Lung (tissue), 11 donors: ENCODE measurements at regions not wholly inside any gene's neighbourhood (a gene's known extent, or its start where the extent isn't known, plus 50 kb on each side); places are given as distances from the start of the nearest gene placed in this dataset.
A peak's percentile ranks its signal among the peaks of the same experiment; 100 is the strongest.

Experiments used
- ATAC-seq: fragments of 200-7000 bp; cut with Tn5 transposase; one replicate; pipeline ENCODE4 v1.9.1; 2020; ENCODE audit warnings: moderate number of reproducible peaks; ENCODE audit not compliant: insufficient read depth, low FRiP score
- DNase-seq, 3 donors: peaks; one replicate each; pipeline ENCODE4 v3.0.0-alpha.2; 2013 to 2017
- H3K27ac ChIP-seq, 2 donors: one replicate each; pipeline ENCODE4 v1.5.1; 2013; ENCODE audit warnings: mild to moderate bottlenecking in 2 of 2, moderate library complexity in 2 of 2, control low read depth in 1 of 2, inconsistent platforms in 1 of 2, low read depth in 1 of 2, low read length in 1 of 2
- H3K27me3 ChIP-seq, 3 donors: one replicate each; pipeline ENCODE4 v1.5.1; 2013; ENCODE audit warnings: low read length in 2 of 3; ENCODE audit not compliant: control insufficient read depth in 3 of 3, insufficient read depth in 3 of 3
- H3K36me3 ChIP-seq, 4 donors: one replicate each; pipeline ENCODE4 v1.5.1; 2013; ENCODE audit warnings: low read length in 4 of 4, mild to moderate bottlenecking in 1 of 4, moderate library complexity in 1 of 4; ENCODE audit not compliant: control insufficient read depth in 4 of 4, insufficient read depth in 4 of 4
- H3K4me1 ChIP-seq, 5 donors: one replicate each; pipeline ENCODE4 v1.5.1; 2013; ENCODE audit warnings: low read length in 5 of 5, mild to moderate bottlenecking in 2 of 5, moderate library complexity in 1 of 5; ENCODE audit not compliant: control insufficient read depth in 5 of 5, insufficient read depth in 5 of 5
- H3K4me3 ChIP-seq: one replicate; pipeline ENCODE4 v1.5.1; 2013; ENCODE audit warnings: mild to moderate bottlenecking, control low read depth, moderate library complexity
- H3K9ac ChIP-seq, 2 donors: one replicate each; pipeline ENCODE4 v1.5.1; 2013; ENCODE audit warnings: low read length in 2 of 2, control low read depth in 1 of 2; ENCODE audit not compliant: insufficient read depth in 1 of 2
- H3K9me3 ChIP-seq, 4 donors: one replicate each; pipeline ENCODE4 v1.5.1; 2013; ENCODE audit warnings: low read length in 3 of 4, mild to moderate bottlenecking in 1 of 4, moderate library complexity in 1 of 4; ENCODE audit not compliant: control insufficient read depth in 4 of 4, insufficient read depth in 3 of 4
- CTCF ChIP-seq: IDR thresholded peaks from 2 replicates; pipeline ENCODE4 v1.5.1; 2012; ENCODE audit warnings: mild to moderate bottlenecking; ENCODE audit errors: control extremely low read depth, extremely low read depth
- WGBS, 2 donors: extraction: QIAGEN DNeasy Blood & Tissue Kit; methylation state at CpG; one replicate each; pipeline ENCODE4 v1.1.7; 2013; 5-methylcytosine and 5-hydroxymethylcytosine counted together
- donor health status: control.
- donor health status: control.
- donor health status: Bipolar disorder and iron deficiency.
- donor health status: healthy.
- donor health status: DM: yes; HTN: yes; CAD: no.

- no peaks in the 10 kb centered on the region for H3K9me3 ChIP-seq
- H3K36me3 ChIP-seq: peaks cover 0 to 2% (median 0%) of the 10 kb centered on the region in 4 donors
Observed at GRCh38 chrX:81348388-81348787, 146.5 kb downstream of the SH3BGRL start.

GRCh38 chrX:81354954-81355353 lies 153.1 kb downstream of the SH3BGRL start:
- WGBS, 2 donors: 70 to 94% methylated on average over 4 of the region's 4 CpGs
- no peak overlapping the region for H3K9ac ChIP-seq

More at GRCh38 chrX:81348388-81348787, 146.5 kb downstream of the SH3BGRL start:
- Histone ChIP-seq H3K27me3 (no peaks in the 10 kb centered on the region), H3K4me1 (no peaks in the 10 kb centered on the region), H3K4me3 (no peak overlapping the region), H3K27ac (no peak overlapping the region), H3K9ac (no peak overlapping the region)
- DNase-seq: no peak
- no peak for ATAC-seq
- WGBS, 2 donors: 31 to 88% methylated on average over 3 of the region's 3 CpGs
- TF ChIP-seq CTCF: no peak

DNA sequence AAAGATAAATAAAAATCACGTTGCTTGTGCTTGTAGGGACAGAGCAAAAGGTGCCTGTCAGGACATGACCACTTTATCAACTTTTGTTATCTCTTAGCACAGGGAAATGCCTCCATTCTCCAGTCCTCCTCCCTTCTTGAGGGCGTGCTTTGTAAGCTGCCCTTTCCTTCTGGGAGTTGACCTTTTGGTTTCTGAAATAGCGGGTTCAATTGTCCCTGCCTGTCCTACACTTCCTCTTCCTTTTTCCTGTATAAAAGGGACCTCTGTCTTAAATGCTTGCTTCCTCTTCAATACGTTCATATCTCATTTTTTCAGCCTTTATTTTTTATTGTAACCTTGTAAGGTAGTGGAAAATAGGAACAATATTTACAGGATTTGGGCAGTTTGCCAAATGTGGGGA lies 153.5 kb downstream of the SH3BGRL start:
- WGBS, 2 donors: 21 to 23% methylated on average over 4 of the region's 4 CpGs
- Histone ChIP-seq H3K4me3 (no peak overlapping the region), H3K9ac (no peak overlapping the region), H3K27me3 (no peaks in the 10 kb centered on the region), H3K36me3 (no peaks in the 10 kb centered on the region), H3K27ac (no peak overlapping the region), H3K4me1 (peaks cover 0 to 3% (median 0%) of the 10 kb centered on the region in 5 donors), H3K9me3 (peaks cover 0 to 2% (median 0%) of the 10 kb centered on the region in 4 donors)
- no peak for ATAC-seq
- DNase-seq: peak in 1 of 3 donors; percentile 20
- TF ChIP-seq CTCF: no peak

More at GRCh38 chrX:81354954-81355353, 153.1 kb downstream of the SH3BGRL start:
- no peak for TF ChIP-seq CTCF
- H3K9me3 ChIP-seq: peaks cover 0 to 2% (median 0%) of the 10 kb centered on the region in 4 donors
- no peaks in the 10 kb centered on the region for H3K36me3 ChIP-seq
- ATAC-seq: no peak
- H3K27ac ChIP-seq: no peak overlapping the region
- peaks cover 0 to 3% (median 0%) of the 10 kb centered on the region in 5 donors for H3K4me1 ChIP-seq
- H3K27me3 ChIP-seq: no peaks in the 10 kb centered on the region
- no peak for DNase-seq
- no peak overlapping the region for H3K4me3 ChIP-seq

- TF ChIP-seq CTCF: no peak
- Histone ChIP-seq H3K9me3 (no peaks in the 10 kb centered on the region), H3K9ac (no peak overlapping the region), H3K4me1 (no peaks in the 10 kb centered on the region), H3K4me3 (no peak overlapping the region), H3K36me3 (no peaks in the 10 kb centered on the region), H3K27me3 (no peaks in the 10 kb centered on the region), H3K27ac (no peak overlapping the region)
- 27 to 64% methylated on average over 3 of the region's 3 CpGs for WGBS, 2 donors
- DNase-seq (no peak), ATAC-seq (no peak)
Observed at GRCh38 chrX:81367291-81367690, 165.4 kb downstream of the SH3BGRL start.
